ENCODE measurements at regions not wholly inside any gene's neighbourhood (a gene's known extent, or its start where the extent isn't known, plus 50 kb on each side); places are given as distances from the start of the nearest gene placed in this dataset.

- TF ChIP-seq ZNF70 (CRISPR knock-in tag; IDR thresholded peaks at IDR 0.05), result no peak
- TF ChIP-seq ZNF565 (CRISPR knock-in tag; conservative IDR thresholded peaks at IDR 0.05; ENCODE audit: low read depth), result no peak
- no peak for TF ChIP-seq POU6F1 (CRISPR knock-in tag; IDR thresholded peaks at IDR 0.05; ENCODE audit: borderline replicate concordance, low read depth)
- TF ChIP-seq CSDC2 (CRISPR knock-in tag; IDR thresholded peaks at IDR 0.05), result no peak
Measured at GRCh38 chrX:65595460-65595876, 60.9 kb upstream of the LAS1L start (continued).

- no peak for TF ChIP-seq SNAI2 (CRISPR knock-in tag; IDR thresholded peaks at IDR 0.05)
- no peak for TF ChIP-seq POU6F1 (CRISPR knock-in tag; IDR thresholded peaks at IDR 0.05; ENCODE audit: borderline replicate concordance, low read depth)
- no peak for TF ChIP-seq CSRNP3 (CRISPR knock-in tag; IDR thresholded peaks at IDR 0.05)
- no peak for TF ChIP-seq TCF4 (CRISPR knock-in tag; IDR thresholded peaks at IDR 0.05; ENCODE audit: borderline replicate concordance)
- no peak for TF ChIP-seq ZNF8 (CRISPR knock-in tag; IDR thresholded peaks at IDR 0.05)
- TF ChIP-seq ZFP30 (CRISPR knock-in tag; IDR thresholded peaks at IDR 0.05), result no peak
- TF ChIP-seq ZC3H10 (CRISPR knock-in tag; IDR thresholded peaks at IDR 0.05), result no peak
- no peak for ATAC-seq
Measured at GRCh38 chrX:65591206-65591605, 56.6 kb upstream of the LAS1L start.

- no peak for TF ChIP-seq ZNF70 (CRISPR knock-in tag; IDR thresholded peaks at IDR 0.05)
- no peak for TF ChIP-seq CREB5 (CRISPR knock-in tag; IDR thresholded peaks at IDR 0.05; ENCODE audit: low read depth)
- no peak for TF ChIP-seq PPARA (CRISPR knock-in tag; IDR thresholded peaks at IDR 0.05; ENCODE audit: borderline replicate concordance)
- no peak for TF ChIP-seq TSHZ2 (CRISPR knock-in tag; IDR thresholded peaks at IDR 0.05)
- no peak for TF ChIP-seq SNAI2 (CRISPR knock-in tag; IDR thresholded peaks at IDR 0.05)
- TF ChIP-seq RARB (CRISPR knock-in tag; IDR thresholded peaks at IDR 0.05), result no peak
- TF ChIP-seq BACH2 (CRISPR knock-in tag; IDR thresholded peaks at IDR 0.05; ENCODE audit: borderline replicate concordance), result no peak
- TF ChIP-seq TCF4 (CRISPR knock-in tag; IDR thresholded peaks at IDR 0.05; ENCODE audit: borderline replicate concordance), result no peak
- TF ChIP-seq ESRRG (CRISPR knock-in tag; IDR thresholded peaks at IDR 0.05), result no peak
- no peak for TF ChIP-seq ZC3H10 (CRISPR knock-in tag; IDR thresholded peaks at IDR 0.05)
- TF ChIP-seq TOX (CRISPR knock-in tag; IDR thresholded peaks at IDR 0.05; ENCODE audit: borderline replicate concordance), result no peak
- no peak for TF ChIP-seq GLIS3 (CRISPR knock-in tag; IDR thresholded peaks at IDR 0.05)
- no peak for TF ChIP-seq ZNF8 (CRISPR knock-in tag; IDR thresholded peaks at IDR 0.05)
- TF ChIP-seq ZNF565 (CRISPR knock-in tag; conservative IDR thresholded peaks at IDR 0.05; ENCODE audit: low read depth), result no peak
- TF ChIP-seq PATZ1 (CRISPR knock-in tag; IDR thresholded peaks at IDR 0.05; ENCODE audit: borderline replicate concordance), result no peak
- TF ChIP-seq ZFP30 (CRISPR knock-in tag; IDR thresholded peaks at IDR 0.05), result no peak
- ATAC-seq, result no peak
Measured at GRCh38 chrX:65589304-65589703, 54.7 kb upstream of the LAS1L start.
